Astrocyte of the spinal cord (primary cell): ENCODE measurements at regions not wholly inside any gene's neighbourhood (a gene's known extent, or its start where the extent isn't known, plus 50 kb on each side); places are given as distances from the start of the nearest gene placed in this dataset.

ENCODE experiments used
- DNase-seq: peaks from one replicate; pipeline ENCODE4 v3.0.0; 2011; ENCODE audit warnings: low read depth, low spot score
- H3K4me3 ChIP-seq: 2 replicates; pipeline ENCODE4 v1.5.1; 2011; ENCODE audit warnings: low read depth, mild to moderate bottlenecking, low read length, moderate library complexity
- in situ Hi-C: cut with HindIII; loops from 2 replicates; pipeline ENCODE4 v1.10.0; 2017; ENCODE audit warnings: low sequenced_read_pairs
- TF ChIP-seq, protein P1 (sequence below): IDR thresholded peaks from 2 replicates; pipeline ENCODE4 v1.5.1; 2012; ENCODE audit warnings: low read depth, mild to moderate bottlenecking, low read length, inconsistent platforms

DNA sequence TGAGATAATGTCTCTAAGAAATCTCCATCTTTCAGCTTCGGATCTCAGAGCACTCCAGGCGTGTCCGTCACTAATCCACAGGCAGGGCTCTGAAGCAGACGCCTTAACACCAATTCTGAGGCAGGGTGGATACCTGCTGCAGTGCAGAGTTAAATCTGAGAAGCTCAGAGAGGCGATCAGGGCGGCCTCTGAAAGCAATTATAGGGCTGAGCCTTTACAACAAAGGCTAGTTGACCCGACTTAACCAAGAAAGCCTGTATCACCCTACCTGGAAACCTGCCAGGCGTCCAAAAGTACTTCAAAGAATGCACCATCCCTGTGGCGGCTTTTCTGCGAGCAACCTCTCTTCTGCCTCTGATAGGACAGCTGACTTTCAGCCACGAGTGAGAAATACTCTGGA is 134.8 kb upstream of the MSX2 start:
- TF ChIP-seq, protein P1, sequence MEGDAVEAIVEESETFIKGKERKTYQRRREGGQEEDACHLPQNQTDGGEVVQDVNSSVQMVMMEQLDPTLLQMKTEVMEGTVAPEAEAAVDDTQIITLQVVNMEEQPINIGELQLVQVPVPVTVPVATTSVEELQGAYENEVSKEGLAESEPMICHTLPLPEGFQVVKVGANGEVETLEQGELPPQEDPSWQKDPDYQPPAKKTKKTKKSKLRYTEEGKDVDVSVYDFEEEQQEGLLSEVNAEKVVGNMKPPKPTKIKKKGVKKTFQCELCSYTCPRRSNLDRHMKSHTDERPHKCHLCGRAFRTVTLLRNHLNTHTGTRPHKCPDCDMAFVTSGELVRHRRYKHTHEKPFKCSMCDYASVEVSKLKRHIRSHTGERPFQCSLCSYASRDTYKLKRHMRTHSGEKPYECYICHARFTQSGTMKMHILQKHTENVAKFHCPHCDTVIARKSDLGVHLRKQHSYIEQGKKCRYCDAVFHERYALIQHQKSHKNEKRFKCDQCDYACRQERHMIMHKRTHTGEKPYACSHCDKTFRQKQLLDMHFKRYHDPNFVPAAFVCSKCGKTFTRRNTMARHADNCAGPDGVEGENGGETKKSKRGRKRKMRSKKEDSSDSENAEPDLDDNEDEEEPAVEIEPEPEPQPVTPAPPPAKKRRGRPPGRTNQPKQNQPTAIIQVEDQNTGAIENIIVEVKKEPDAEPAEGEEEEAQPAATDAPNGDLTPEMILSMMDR: no peak
- in situ Hi-C loops: no loop called here
- H3K4me3 ChIP-seq: no peak overlapping the region
- DNase-seq: no peak

- H3K4me3 ChIP-seq: no peak overlapping the region
- TF ChIP-seq, protein P1: no peak
- in situ Hi-C loops: no loop called here
- DNase-seq: no peak
Observed at GRCh38 chr5:174590820-174591219, 133.6 kb upstream of the MSX2 start.

DNA sequence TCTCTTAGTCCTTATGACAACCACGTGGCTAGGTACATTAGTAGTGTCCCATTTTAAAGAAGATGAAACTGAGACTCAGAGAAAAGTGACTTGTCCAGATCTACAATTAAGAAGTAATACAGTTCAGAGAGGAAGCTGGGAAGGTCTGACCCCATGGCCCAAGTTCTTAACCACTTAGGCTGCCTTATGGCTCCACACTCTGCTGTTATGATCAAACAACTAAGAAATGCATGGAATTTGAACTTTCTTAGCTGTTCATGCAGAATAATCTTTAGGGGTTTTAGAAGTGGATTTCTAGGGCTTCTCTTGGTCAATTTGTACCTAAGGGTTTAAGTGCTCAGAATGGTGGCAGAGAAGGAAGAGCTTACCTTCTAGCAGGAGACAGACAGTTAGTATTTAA is 128.0 kb upstream of the MSX2 start:
- no peak for DNase-seq
- TF ChIP-seq, protein P1: no peak
- H3K4me3 ChIP-seq: no peak overlapping the region
- in situ Hi-C loops: no loop called here

DNA sequence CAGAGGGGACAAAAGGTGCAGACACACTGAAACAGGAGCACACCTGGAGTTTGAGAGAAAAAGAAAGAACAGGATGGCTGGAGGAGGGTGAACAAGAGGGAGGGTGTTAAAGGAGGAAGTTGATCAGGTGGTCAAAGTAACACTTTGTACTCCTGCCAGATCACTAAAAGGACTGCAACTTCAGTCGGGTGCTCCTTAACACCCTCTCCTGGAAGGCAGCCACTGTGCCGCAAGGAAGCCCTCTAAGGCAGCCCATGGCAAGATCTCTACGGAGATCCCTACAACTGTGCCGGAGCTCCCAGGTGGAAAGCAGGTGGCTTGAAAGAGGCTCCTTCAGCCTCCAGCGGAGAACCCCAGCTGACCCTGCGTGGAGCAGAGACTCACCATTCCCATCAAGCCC is 124.4 kb upstream of the MSX2 start:
- no peak for DNase-seq
- in situ Hi-C loops: no loop called here
- no peak overlapping the region for H3K4me3 ChIP-seq
- TF ChIP-seq, protein P1: no peak

- no peak overlapping the region for H3K4me3 ChIP-seq
- no peak for DNase-seq
- TF ChIP-seq, protein P1: no peak
- in situ Hi-C loops: no loop called here
Observed at GRCh38 chr5:174601946-174602345, 122.4 kb upstream of the MSX2 start.

- DNase-seq: no peak
- no peak overlapping the region for H3K4me3 ChIP-seq
- TF ChIP-seq, protein P1: no peak
- in situ Hi-C loops: no loop called here
Observed at GRCh38 chr5:174606153-174606552, 118.2 kb upstream of the MSX2 start.

DNA sequence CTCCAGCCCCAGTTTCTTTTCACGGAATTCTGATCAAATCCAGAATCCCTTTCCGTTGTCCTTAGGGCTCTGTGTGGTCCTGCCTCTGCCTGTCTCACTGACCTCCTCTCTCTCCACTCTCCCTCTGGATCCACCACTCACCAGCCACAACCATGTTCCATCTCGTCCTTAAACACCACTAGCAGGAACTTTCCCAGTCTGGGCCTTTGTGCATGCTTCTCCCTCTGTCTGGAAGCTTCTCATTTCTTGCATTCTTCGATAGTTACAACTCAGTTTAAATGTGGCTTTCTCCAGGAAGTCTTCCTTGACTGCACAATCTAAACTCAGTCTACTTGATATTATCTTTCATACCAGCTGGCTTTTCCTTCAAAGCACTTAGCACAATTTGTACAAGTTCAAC is 117.7 kb upstream of the MSX2 start:
- no peak overlapping the region for H3K4me3 ChIP-seq
- TF ChIP-seq, protein P1: no peak
- no peak for DNase-seq
- in situ Hi-C loops: no loop called here
